B cell (primary cell): ENCODE measurements at regions not wholly inside any gene's neighbourhood (a gene's known extent, or its start where the extent isn't known, plus 50 kb on each side); places are given as distances from the start of the nearest gene placed in this dataset.

Experiments used
- ATAC-seq: fragments of 200-7000 bp; cut with Tn5 transposase; one replicate; pipeline ENCODE4 v1.10.0; 2021; ENCODE audit warnings: low read depth, mild to moderate bottlenecking, moderate number of reproducible peaks, moderate library complexity
- CTCF ChIA-PET: fragments of 350-600 bp; sonication (Branson Sonifier 250); formaldehyde crosslinking; loops from one replicate; lab custom pipeline; 2021; ENCODE audit warnings: antibody characterized with exemption, inconsistent platforms; lab: Charles Lee
- POLR2A ChIA-PET: fragments of 350-600 bp; sonication (Branson Sonifier 250); formaldehyde crosslinking; loops from one replicate; lab custom pipeline; 2021; ENCODE audit warnings: antibody characterized with exemption; lab: Charles Lee
- DNase-seq: peaks from one replicate; pipeline ENCODE4 v3.0.0; 2013
- H2AFZ ChIP-seq: 2 replicates; pipeline ENCODE4 v1.6.1; 2012; ENCODE audit warnings: mild to moderate bottlenecking, low read depth, low read length; ENCODE audit not compliant: insufficient read depth, poor library complexity, severe bottlenecking
- H3K27ac ChIP-seq, 2 donors: 1 replicate in 1 of 2; 2 replicates in 1 of 2; pipeline ENCODE4 v1.5.1; 2012 to 2013; ENCODE audit warnings: low read length in 2 of 2, mild to moderate bottlenecking in 2 of 2, moderate library complexity in 1 of 2
- H3K27me3 ChIP-seq, 4 experiments: fragments of 200-600 bp in 1 of 4; sonication (generic) in 1 of 4; replicated peaks in 1 of 4; 1 replicate in 2 of 4; 2 replicates in 2 of 4; pipeline versions ENCODE4 v1.6.1 to v1.7.0; 2013 to 2016; ENCODE audit warnings: low read length in 3 of 4, mild to moderate bottlenecking in 2 of 4, mixed read lengths in 1 of 4, moderate library complexity in 1 of 4; ENCODE audit not compliant: insufficient read depth in 4 of 4, control insufficient read depth in 3 of 4; ENCODE audit errors: control extremely low read depth in 1 of 4
- H3K36me3 ChIP-seq, 2 experiments: replicated peaks in 1 of 2; 1 replicate in 1 of 2; 2 replicates in 1 of 2; pipeline versions ENCODE4 v1.6.1 to v1.7.1; 2013; ENCODE audit warnings: low read length in 1 of 2; ENCODE audit not compliant: insufficient read depth in 2 of 2, control insufficient read depth in 1 of 2; ENCODE audit errors: control extremely low read depth in 1 of 2, extremely low read depth in 1 of 2
- H3K4me1 ChIP-seq, 2 donors: fragments of 200-600 bp in 1 of 2; sonication (generic) in 1 of 2; 1 replicate in 1 of 2; 2 replicates in 1 of 2; pipeline versions ENCODE4 v1.5.1 to v1.6.1; 2013 to 2017; ENCODE audit warnings: low read length in 2 of 2; ENCODE audit not compliant: control insufficient read depth in 2 of 2, insufficient read depth in 2 of 2
- H3K4me2 ChIP-seq: replicated peaks from 2 replicates; pipeline ENCODE3; 2012; ENCODE audit warnings: mild to moderate bottlenecking, low read depth, low read length; ENCODE audit not compliant: poor library complexity, severe bottlenecking
- H3K4me3 ChIP-seq, 5 experiments: fragments of 200-600 bp in 1 of 5; sonication (generic) in 1 of 5; 1 replicate in 3 of 5; 2 replicates in 2 of 5; pipeline versions ENCODE4 v1.5.1 to v1.7.0; 2011 to 2016; ENCODE audit warnings: low read length in 4 of 5, mild to moderate bottlenecking in 4 of 5, low read depth in 2 of 5, control low read depth in 1 of 5, moderate library complexity in 1 of 5; ENCODE audit not compliant: insufficient read depth in 1 of 5; ENCODE audit errors: control extremely low read depth in 1 of 5, extremely low read depth in 1 of 5
- H3K79me2 ChIP-seq: fragments of 200-600 bp; sonication (generic); one replicate; pipeline ENCODE4 v1.6.0; 2016; ENCODE audit warnings: low read length; ENCODE audit not compliant: control insufficient read depth, insufficient read depth
- H3K9ac ChIP-seq: fragments of 200-600 bp; sonication (generic); 2 replicates; pipeline ENCODE4 v1.6.1; 2017; ENCODE audit warnings: mild to moderate bottlenecking, low read length, moderate library complexity
- H3K9me3 ChIP-seq, 3 donors: one replicate each; pipeline versions ENCODE4 v1.6.1 to v1.7.1; 2013; ENCODE audit warnings: low read length in 2 of 3; ENCODE audit not compliant: control insufficient read depth in 2 of 3, insufficient read depth in 1 of 3; ENCODE audit errors: control extremely low read depth in 1 of 3
- H4K20me1 ChIP-seq: 2 replicates; pipeline ENCODE4 v1.6.0; 2012; ENCODE audit warnings: mild to moderate bottlenecking, low read length; ENCODE audit not compliant: insufficient read depth, control insufficient read depth, poor library complexity, severe bottlenecking
- H3K27ac Mint-ChIP-seq: one replicate; pipeline ENCODE4 v1.8.0; 2021; ENCODE audit warnings: mixed read lengths
- H3K27me3 Mint-ChIP-seq: one replicate; pipeline ENCODE4 v1.8.0; 2021; ENCODE audit warnings: mixed read lengths
- H3K4me1 Mint-ChIP-seq: one replicate; pipeline ENCODE4 v1.8.0; 2021; ENCODE audit warnings: mixed read lengths
- H3K4me3 Mint-ChIP-seq: one replicate; pipeline ENCODE4 v1.8.0; 2021; ENCODE audit warnings: mixed read lengths
- H3K9me3 Mint-ChIP-seq: one replicate; pipeline ENCODE4 v1.8.0; 2022; ENCODE audit warnings: mixed read lengths; ENCODE audit not compliant: insufficient read depth
- EZH2 ChIP-seq: IDR thresholded peaks from 2 replicates; pipeline ENCODE4 v1.6.1; 2012; ENCODE audit warnings: borderline replicate concordance, low read depth, mild to moderate bottlenecking, moderate library complexity, low read length; ENCODE audit not compliant: insufficient read depth, poor library complexity, severe bottlenecking
- WGBS: methylation state at CpG from one replicate; pipeline ENCODE4 v1.1.5; 2013; ENCODE audit warnings: missing lambda C conversion rate; ENCODE audit not compliant: insufficient coverage; 5-methylcytosine and 5-hydroxymethylcytosine counted together
- intact Hi-C: fragments of 100-400 bp; cut with micrococcal nuclease; formaldehyde crosslinking; loops from one replicate; pipeline ENCODE4 v1.10.0; 2022
- TF ChIP-seq, protein P1 (sequence below): fragments of 200-600 bp; IDR thresholded peaks from one replicate; pipeline ENCODE4 v1.8.0; 2022; ENCODE audit warnings: antibody characterized with exemption, mild to moderate bottlenecking

DNA sequence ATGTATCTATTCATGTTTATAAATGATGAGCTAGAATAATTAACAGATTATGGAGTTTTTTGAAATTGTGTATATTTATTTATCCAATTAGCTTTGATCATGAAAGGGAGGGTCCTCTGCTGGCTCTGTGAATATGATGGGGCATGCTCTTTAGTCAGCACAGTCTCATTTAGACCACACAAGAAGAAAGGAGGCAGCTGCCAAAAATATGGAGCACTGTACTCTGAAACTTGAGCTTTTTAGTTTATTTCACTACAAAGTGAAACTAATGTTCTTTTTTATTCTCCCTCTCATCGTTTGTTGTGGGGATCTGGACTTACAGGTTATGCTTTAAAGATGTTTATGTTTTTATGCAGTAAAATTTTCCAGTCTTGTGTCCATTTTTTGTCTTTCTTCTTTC is 266.9 kb upstream of the GULP1 start:
- H3K27ac Mint-ChIP-seq, result no peak overlapping the region
- TF ChIP-seq EZH2, result no peak
- TF ChIP-seq, protein P1, sequence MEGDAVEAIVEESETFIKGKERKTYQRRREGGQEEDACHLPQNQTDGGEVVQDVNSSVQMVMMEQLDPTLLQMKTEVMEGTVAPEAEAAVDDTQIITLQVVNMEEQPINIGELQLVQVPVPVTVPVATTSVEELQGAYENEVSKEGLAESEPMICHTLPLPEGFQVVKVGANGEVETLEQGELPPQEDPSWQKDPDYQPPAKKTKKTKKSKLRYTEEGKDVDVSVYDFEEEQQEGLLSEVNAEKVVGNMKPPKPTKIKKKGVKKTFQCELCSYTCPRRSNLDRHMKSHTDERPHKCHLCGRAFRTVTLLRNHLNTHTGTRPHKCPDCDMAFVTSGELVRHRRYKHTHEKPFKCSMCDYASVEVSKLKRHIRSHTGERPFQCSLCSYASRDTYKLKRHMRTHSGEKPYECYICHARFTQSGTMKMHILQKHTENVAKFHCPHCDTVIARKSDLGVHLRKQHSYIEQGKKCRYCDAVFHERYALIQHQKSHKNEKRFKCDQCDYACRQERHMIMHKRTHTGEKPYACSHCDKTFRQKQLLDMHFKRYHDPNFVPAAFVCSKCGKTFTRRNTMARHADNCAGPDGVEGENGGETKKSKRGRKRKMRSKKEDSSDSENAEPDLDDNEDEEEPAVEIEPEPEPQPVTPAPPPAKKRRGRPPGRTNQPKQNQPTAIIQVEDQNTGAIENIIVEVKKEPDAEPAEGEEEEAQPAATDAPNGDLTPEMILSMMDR, result no peak
- H3K4me3 Mint-ChIP-seq, result no peak overlapping the region
- H3K27me3 ChIP-seq, result no peaks in the 10 kb centered on the region
- H3K9me3 ChIP-seq, result peaks cover 0 to 9% (median 0%) of the 10 kb centered on the region in 3 donors
- ChIA-PET CTCF (no interaction called here), POLR2A (no interaction called here)
- H3K9me3 Mint-ChIP-seq, result no peaks in the 10 kb centered on the region
- no peak overlapping the region for H3K4me2 ChIP-seq
- WGBS, result no CpG with 5 or more reads among the region's 1 CpG
- H3K79me2 ChIP-seq, result no peaks in the 10 kb centered on the region
- H4K20me1 ChIP-seq, result no peaks in the 10 kb centered on the region
- H3K36me3 ChIP-seq, result no peaks in the 10 kb centered on the region
- no peak overlapping the region for H2AFZ ChIP-seq
- H3K4me3 ChIP-seq, result no peak overlapping the region
- H3K27ac ChIP-seq, result no peak overlapping the region
- no peak overlapping the region for H3K9ac ChIP-seq
- ATAC-seq, result no peak
- intact Hi-C loops, result no loop called here
- no peaks in the 10 kb centered on the region for H3K27me3 Mint-ChIP-seq
- no peaks in the 10 kb centered on the region for H3K4me1 Mint-ChIP-seq
- no peak for DNase-seq
- no peaks in the 10 kb centered on the region for H3K4me1 ChIP-seq

DNA sequence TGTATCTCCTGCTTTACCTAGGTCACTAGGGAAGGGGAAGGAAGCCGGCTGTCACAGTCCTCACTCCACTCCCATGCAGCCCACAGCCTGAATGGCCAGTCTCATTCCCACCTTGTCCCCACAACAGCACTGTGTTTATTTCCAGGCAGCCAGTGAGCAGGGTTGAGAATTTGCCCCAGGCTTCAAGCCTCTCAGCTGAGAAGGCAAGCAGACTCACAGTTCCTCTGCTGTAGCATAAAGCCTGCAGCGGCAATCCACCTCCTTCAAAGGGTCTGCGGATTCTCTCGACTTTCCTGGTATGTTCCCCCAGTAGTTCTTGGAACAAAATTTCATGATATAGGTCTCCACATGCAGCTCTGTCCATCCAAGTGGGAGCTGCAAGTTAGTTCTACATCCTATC is 262.9 kb upstream of the GULP1 start:
- DNase-seq, result no peak

More for the DNA sequence above, 262.9 kb upstream of the GULP1 start:
- H3K4me1 Mint-ChIP-seq, result no peaks in the 10 kb centered on the region
- TF ChIP-seq, protein P1, result no peak
- no peak for TF ChIP-seq EZH2
- no peak overlapping the region for H3K9ac ChIP-seq
- no peaks in the 10 kb centered on the region for H3K27me3 ChIP-seq
- no peak overlapping the region for H3K27ac ChIP-seq
- H3K4me2 ChIP-seq, result no peak overlapping the region
- intact Hi-C loops, result no loop called here
- CTCF ChIA-PET, result interaction anchor here (0.6 kb wide), 1 partner anchor 49 kb away, joined by 4 read pairs; no protein-coding TSS in a partner anchor
- H3K36me3 ChIP-seq, result no peaks in the 10 kb centered on the region
- no peak overlapping the region for H3K4me3 ChIP-seq
- no peak overlapping the region for H3K4me3 Mint-ChIP-seq
- H3K9me3 ChIP-seq, result peaks cover 0 to 4% (median 0%) of the 10 kb centered on the region in 3 donors
- H3K9me3 Mint-ChIP-seq, result no peaks in the 10 kb centered on the region
- H3K4me1 ChIP-seq, result no peaks in the 10 kb centered on the region
- no peak for ATAC-seq
- POLR2A ChIA-PET, result no interaction called here
- WGBS, result 94% methylated on average over 3 of the region's 4 CpGs
- no peak overlapping the region for H3K27ac Mint-ChIP-seq
- no peaks in the 10 kb centered on the region for H3K27me3 Mint-ChIP-seq
- H3K79me2 ChIP-seq, result no peaks in the 10 kb centered on the region
- H2AFZ ChIP-seq, result no peak overlapping the region
- H4K20me1 ChIP-seq, result no peaks in the 10 kb centered on the region
